HG02759 (cell line): ENCODE measurements at regions not wholly inside any gene's neighbourhood (a gene's known extent, or its start where the extent isn't known, plus 50 kb on each side); places are given as distances from the start of the nearest gene placed in this dataset.
"Not testable (repeated sequence)": the region's sequence is repeated elsewhere in the genome, so short reads cannot be mapped to it uniquely, and the experiment has no call there.

ENCODE experiments used
- ATAC-seq: cut with Tn5 transposase; IDR thresholded peaks from one replicate; pipeline ENCODE4 v1.9.1; 2021; ENCODE audit warnings: mild to moderate bottlenecking, moderate library complexity; ENCODE audit not compliant: unreplicated experiment

DNA sequence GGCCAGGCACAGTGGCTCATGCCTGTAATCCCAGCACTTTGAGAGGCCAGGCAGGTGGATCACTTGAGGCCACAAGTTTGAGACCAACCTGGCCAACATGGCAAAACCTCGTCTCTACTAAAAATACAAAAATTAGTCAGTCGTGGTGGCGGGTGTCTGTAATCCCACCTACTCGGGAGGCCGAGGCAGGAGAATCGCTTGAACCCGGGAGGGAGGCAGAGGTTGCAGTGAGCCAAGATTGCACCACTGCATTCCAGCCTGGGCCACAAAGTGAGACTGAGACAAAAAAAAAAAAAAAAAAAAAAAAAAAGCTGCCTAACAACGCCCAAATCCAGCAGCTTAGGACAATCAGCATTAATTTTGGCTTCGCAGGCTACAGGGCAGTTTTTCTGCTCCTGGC is 167.1 kb downstream of the GOSR1 start:
- ATAC-seq, result not testable (repeated sequence)

DNA sequence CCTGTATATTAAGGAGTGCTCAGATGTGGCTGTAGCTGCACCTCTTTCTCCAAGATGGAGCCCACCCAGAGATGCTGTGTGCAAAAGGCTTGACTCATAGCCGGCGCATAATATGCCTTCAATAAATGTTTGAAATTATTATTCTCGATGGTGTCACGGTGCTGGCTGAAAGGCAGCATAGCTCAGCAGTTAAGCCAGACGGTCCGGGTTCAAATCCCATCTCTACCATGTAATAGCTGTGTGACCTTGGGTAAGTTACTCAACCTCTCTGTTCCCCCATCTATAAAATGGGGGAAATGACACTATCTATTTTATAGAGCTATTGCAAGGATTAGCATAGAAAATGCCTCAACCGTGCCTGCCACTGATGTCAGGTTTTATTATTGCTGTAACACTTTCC is 164.2 kb downstream of the GOSR1 start:
- not testable (repeated sequence) for ATAC-seq

DNA sequence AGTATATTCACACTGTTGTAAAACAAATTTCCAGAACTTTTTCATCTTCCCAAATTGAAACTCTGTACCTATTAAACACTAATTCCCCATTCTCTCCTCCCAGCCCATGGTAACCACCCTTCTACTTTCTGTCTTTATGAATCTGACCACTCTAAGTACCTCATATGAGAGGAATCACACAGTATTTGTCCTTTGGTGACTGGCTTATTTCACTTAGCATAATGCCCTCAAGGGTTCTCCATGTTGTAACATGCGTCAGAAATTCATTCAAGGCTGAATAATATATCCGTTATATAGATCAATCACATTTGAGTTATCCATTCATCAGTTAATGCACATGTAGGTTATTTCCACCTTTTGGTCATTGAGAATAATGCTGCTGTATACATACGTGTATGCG is 162.2 kb downstream of the GOSR1 start:
- not testable (repeated sequence) for ATAC-seq

- ATAC-seq, result not testable (repeated sequence)
Measured at GRCh38 chr17:30638968-30639367, 161.8 kb downstream of the GOSR1 start.

DNA sequence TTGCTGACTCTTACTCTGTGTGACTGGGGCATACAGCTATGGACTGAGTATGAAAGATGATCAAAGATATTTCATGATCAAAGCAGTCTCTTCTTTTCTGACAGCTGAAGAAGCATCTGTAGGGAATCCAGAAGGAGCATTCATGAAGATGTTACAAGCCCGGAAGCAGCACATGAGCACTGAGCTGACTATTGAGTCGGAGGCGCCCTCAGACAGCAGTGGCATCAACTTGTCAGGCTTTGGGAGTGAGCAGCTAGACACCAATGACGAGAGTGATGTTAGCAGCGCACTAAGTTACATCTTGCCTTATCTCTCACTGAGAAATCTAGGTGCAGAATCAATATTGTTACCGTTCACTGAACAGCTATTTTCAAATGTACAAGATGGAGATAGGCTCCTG is 154.4 kb downstream of the GOSR1 start:
- ATAC-seq, result not testable (repeated sequence)

GRCh38 chr17:30625380-30625779 is 148.2 kb downstream of the GOSR1 start:
- not testable (repeated sequence) for ATAC-seq

- ATAC-seq, result not testable (repeated sequence)
Measured at GRCh38 chr17:30624180-30624579, 147.0 kb downstream of the GOSR1 start.

- not testable (repeated sequence) for ATAC-seq
Measured at GRCh38 chr17:30609682-30610081, 132.5 kb downstream of the GOSR1 start.

DNA sequence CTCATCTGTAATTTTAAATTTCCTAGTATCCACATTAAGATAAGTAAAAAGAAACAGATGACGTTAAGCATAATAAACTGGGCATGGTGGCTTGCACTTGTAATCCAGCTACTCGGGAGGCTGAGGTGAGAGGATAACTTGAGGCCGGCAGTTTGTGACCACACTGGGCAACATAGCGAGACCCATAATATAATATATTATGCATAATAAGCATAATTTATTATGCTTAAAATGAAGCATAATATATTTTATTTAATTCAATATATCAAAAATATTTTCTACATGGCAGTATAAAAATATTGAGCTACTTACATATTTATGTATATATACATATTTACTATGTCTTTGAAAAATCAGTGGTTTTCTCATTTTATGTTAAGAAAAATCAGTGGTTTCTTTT is 128.3 kb downstream of the GOSR1 start:
- ATAC-seq, result no peak

DNA sequence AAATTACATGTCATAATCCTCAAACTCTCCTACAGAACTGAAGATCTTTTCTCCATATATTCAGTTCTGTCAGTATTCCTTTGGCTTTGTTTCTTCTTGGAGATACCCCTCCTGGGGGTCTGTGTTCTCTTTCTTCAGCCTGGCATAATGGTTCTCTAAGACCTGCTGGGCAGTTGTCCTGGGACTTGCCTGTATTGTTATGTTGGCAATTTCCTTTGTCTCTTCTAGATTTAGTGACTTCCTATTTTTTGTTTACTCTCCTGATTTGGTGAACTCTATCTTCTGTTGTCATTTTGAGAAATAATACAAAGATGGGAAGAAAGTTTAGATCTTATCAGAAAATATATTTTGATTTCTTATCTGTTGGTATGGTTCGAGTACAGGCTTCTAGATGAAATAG is 127.8 kb downstream of the GOSR1 start:
- no peak for ATAC-seq

GRCh38 chr17:30602396-30602795 is 125.2 kb downstream of the GOSR1 start:
- ATAC-seq, result not testable (repeated sequence)

- not testable (repeated sequence) for ATAC-seq
Measured at GRCh38 chr17:30601984-30602383, 124.8 kb downstream of the GOSR1 start.

DNA sequence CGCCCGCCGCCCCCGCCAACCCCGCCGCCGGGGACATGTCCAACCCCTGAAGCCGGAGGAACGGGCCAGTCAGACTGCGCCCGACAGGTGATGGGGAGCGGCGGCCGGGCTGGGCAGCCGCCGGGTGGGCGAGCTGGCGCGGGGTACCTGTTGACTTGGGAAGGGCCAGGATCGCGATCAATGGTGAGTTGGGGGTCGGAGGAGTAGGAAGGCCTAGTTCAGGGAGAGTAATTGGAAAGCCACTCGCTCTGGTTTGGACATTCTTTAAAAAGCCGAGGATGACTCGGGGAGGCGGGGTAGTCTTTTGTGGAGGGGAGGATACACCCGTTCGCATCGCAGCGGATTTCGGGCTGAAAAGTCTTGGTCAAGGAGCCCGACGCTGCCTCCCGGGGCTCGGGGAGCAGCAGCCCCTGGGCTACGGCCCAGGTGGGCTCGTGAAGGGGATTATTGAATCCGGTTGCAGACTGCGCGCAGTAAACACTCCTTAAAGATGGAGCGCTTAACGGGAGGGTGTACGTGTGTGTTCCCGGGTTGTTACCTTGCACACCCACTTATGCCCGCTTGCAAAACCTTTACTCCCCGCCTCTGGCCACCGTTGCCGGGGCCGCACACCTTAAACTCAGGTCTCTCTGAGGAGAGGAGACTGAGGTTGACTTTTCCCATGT is 123.8 kb downstream of the GOSR1 start:
- peak; percentile 8 for ATAC-seq

DNA sequence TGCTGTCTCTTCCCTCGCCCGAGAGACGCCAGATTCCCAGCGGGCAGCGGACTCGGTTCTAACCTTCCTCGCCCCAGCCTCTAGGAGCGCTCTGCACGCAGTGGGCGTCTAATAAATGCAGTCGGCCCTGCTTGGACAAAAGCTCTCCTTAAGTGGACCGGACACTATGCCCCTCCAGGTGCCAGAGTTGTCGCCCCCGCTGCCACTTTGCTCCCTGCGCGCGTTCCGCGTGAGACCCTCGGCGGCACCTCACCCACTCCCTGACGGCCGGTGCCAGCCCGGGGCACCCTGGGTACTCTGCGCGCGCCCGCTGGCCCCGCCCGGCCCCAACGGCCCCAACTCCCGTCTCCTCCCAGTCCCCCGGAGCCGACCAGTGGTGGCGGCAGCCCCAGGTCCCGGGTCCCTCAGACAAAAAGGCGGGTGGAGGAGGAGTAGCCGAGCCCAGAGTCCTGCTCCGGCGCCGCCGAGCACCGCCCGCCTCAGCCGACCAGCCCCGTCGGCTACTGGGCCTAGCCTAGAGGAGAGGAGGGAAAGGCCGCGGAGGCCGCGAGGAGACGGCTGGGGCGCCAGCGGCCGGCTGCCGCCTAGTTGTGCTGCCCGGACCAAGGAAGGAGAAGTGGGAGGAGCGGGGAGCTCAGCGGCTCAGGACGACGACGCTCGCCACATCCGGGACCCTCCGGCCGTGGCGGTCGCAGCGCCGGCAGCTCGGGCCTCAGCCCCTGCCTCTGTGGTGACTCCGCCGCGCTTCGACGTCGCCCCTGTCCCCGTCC is 123.0 kb downstream of the GOSR1 start:
- ATAC-seq, result peak; percentile 89

GRCh38 chr17:30599428-30600059 is 122.3 kb downstream of the GOSR1 start:
- no peak for ATAC-seq

- no peak for ATAC-seq
Measured at GRCh38 chr17:30597776-30598288, 120.6 kb downstream of the GOSR1 start.

- not testable (repeated sequence) for ATAC-seq
Measured at GRCh38 chr17:30596948-30597775, 120.0 kb downstream of the GOSR1 start.

GRCh38 chr17:30594953-30595371 is 117.8 kb downstream of the GOSR1 start:
- ATAC-seq, result not testable (repeated sequence)

GRCh38 chr17:30594223-30594952 is 117.2 kb downstream of the GOSR1 start:
- no peak for ATAC-seq
